ENCODE measurements at regions not wholly inside any gene's neighbourhood (a gene's known extent, or its start where the extent isn't known, plus 50 kb on each side); places are given as distances from the start of the nearest gene placed in this dataset.
A peak's percentile ranks its signal among the peaks of the same experiment; 100 is the strongest.
"Not testable (repeated sequence)": the region's sequence is repeated elsewhere in the genome, so short reads cannot be mapped to it uniquely, and the experiment has no call there.

DNA sequence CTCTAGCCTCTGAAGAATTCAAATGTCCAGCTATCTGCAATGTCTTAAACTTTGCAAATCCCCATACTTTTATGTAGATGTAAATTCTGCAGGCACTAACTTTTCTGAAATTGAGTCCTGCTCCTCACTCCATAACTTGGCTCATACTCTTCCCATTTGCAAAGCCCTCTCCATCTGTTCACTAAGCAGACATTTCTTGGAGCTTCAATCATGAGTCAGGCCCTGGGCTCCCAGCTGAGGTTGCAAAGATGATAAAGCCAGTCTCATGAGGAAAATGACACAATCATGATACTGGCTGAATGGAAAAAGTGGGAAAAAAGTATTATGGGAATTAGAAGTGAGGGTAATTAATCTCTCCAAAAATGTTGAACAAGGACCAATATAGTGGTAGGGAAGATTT lies 507.6 kb downstream of the NR2F2 start:
- DNase-seq: no peak

DNA sequence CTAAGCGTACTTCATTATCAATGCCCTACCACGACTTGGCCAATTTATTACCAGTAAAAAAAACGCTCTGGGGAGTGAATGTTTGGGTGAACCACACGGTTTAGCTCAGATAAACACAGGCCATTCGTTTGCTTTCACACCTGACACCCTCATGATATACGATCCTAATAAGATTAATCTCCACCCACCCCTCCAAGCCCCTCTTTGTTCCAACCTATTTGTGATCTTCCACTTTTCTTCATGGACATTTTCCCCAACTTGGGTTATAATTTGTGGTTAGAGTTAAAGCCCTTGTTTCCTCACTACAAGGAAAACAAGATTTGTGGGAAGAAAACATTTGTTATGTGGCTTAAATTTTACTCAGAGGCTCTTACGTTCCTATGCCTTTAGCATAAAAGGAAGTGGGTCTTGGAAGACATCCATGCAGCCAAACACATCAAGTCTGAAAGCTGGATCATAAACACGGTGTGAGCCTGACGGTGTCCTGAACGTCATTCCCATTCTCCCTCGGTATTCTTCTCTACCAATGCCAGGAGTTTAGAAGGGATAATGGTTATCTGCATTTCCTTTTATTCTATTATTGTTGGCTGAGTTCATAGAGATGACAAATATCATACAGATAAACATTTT lies 518.9 kb downstream of the NR2F2 start:
- no peak for DNase-seq

DNA sequence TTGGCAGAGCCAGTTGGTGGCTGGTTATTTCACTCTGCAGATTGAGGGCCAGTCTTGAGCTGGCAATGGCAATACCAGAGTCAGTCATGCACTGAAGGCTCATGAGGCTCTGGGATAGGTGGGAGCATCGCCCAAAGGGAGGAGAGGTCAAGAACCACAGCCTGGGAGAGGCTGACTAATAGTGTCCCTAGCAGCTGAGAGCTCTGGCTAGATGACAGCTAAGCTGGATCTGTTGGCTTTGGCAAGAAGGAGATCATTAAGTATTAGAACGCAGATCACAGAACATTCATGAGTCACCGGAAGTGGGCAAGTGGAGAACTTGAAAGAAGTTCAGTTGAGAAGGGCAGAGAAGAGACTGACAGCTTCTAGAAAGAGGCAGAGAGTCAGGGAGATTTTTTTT lies 521.1 kb downstream of the NR2F2 start:
- no peak for DNase-seq

DNA sequence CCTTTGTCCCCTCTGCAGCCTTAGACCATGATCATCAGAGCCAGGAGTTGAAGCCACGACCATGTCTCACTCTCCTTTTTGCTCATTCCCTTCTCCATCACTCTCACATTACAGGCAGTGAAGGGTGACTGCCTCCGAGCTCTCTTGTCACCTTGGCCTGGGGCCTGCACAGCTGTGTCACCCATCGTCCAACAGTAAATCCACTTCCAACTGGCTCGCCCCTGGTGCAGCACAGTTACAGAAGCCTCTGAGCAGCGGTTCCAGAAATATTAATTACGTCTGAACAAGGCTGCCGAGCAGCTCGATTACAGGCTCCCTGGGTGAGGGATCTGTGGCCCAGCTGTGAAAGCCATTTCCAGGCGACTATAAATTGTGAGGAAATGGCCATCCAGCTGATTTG lies 528.2 kb downstream of the NR2F2 start:
- DNase-seq: no peak

DNA sequence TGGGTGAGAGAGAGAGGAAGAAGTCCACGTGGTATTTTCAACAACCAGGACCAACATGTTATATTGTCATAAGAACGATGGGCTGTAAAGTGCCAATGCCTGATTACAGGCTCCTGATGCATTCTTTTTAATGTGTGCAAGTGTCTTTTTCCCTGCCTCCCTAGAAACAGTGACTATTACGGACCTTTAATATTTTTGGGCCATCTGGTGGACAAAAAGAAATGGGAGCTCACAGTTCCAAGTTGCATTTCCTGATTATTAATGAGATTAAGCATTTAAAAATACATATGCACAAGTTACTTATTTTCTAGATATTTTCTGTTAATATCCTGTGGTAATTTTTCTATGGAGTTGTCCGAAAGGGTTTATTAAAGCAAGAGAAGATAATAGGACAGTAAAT lies 530.2 kb downstream of the NR2F2 start:
- DNase-seq: no peak

DNA sequence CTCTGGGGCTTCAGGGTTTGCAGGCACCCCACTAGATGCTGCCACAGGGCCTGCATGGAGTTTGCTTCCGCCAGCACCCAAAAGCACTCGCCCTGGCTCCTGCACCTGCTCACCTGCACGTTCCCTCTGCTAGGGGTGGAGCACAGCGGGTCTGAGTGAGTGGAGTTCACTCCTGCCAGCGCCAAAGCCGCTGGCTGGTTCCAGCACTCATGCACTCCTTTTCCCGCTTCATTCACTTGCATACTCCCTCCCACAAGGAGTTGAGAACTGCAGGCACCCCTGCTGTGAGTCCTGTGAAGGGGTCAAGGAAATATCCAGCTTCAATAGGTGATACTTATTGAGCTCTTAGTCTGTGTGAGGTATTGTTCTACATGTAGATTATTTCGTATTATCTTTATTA lies 537.5 kb downstream of the NR2F2 start:
- no peak for DNase-seq

DNA sequence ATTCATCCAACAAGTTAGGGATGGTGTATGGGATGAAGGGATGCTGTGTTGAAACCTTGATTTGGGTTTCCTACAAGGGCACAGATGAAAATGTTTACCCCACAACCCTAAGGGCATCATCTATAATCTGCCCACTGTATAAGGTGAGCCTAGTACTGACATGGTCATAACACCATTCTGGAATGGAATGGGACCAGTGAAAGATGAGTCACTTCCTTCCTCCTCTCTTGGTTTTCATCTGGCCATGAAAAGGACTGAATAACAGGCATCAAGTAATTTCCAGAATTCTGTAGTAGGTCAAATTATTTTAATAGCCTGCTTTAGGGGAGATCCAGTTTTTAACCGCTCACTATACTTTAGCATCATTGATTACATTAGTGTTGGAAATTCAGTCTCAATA lies 538.6 kb downstream of the NR2F2 start:
- no peak for DNase-seq

DNA sequence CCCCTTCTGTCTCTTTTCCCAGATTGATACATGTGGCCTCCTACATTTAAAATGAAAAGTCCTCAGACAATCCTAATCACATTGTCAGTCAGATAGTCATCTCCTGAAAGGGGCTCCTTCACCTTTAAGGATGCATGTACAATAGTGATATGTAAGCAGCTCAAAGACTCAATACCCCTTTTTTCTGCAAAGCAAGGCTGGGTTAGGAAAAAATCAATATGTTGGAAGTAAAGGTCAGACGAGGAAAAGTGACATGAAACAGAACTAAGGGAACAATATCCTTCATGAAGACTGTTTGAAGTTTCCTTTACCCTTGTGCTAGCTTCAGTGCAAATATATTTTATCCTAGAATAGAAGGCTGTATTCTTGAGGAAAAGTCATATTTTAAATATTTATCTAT lies 539.3 kb downstream of the NR2F2 start:
- no peak for DNase-seq

DNA sequence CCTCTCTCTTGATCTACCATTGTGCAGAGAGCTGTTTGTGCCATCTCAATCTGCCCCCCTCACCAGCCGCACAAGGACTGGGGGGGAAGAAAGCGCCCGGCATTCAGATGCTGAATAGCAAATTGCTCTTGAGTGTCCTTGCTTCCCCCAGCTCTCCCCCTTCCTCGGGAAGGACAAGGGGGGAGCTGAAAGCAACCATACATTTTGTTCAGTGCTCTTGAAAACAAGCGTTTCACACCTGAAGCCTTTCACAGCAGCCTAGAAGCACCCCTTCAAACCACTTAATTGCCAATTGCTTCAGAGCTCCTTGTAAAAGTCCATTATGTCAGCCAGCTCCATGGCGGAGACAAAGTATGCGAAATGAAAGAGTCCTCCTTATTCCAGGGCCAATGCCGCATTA lies 540.1 kb downstream of the NR2F2 start:
- DNase-seq: no peak

DNA sequence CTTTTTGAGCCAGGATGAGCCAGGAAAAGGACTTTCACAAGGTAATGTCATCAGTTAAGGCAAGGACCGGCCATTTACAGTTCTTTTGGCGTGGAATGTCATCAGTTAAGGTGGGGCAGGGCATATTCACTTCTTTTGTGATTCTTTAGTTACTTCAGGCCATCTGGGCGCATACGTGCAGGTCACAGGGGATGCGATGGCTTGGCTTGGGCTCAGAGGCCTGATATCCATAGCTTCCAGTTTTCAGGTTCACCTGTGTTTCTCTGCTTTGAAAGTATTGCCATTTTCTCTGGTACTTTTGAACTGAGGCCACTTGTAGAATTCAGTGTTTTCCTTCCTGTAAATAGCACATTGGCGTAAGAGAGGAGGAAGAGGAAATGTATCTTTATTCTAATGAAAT lies 546.9 kb downstream of the NR2F2 start:
- not testable (repeated sequence) for DNase-seq

DNA sequence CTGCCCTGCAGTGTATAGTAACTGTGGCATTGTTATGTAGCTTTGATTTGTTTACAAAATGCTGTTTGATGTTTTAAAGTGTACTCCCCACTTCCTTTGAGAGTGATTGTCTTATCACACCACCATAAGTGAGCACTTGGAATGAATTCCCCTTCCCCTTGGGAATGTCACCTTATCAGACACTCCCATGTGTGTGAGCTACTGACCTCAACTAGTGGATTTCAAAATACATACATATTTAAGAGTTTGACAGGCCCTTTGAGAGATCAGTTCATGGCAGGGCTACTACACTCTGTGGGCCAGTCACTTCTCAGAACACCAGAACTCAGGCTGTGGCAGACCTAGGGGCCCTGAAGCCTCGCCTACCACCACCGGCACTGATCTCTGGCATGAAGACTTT lies 547.6 kb downstream of the NR2F2 start:
- DNase-seq: no peak

DNA sequence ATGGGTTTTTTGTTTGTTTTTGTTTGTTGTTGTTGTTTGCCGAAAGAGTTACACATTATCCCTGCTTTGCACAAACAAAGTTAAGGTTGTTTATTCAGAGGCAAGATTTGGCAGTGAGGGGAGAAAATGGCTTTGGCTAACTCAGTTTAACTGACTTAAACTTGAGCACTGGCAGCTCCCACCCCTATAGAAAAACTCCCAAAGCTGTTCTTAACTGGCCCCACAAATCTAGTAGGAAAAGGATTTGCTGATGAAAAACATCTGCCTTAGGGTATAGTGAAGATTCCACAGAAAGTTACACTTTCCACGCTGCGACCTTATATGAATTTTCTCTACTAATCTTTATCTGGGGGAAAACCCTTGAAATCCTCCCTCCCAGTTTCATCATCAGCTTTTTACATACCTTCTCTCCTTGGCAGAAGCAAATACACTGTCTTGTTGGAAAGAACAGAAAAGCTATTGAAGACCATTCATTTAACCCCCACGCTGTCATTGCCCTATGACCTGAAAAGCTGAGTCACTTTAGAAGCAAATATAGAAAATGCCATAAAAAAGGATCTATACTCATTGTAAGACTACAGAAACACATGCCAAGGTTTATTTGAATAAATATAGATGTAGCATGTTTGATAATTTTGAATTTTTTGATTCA lies 551.7 kb downstream of the NR2F2 start:
- DNase-seq: no peak

DNA sequence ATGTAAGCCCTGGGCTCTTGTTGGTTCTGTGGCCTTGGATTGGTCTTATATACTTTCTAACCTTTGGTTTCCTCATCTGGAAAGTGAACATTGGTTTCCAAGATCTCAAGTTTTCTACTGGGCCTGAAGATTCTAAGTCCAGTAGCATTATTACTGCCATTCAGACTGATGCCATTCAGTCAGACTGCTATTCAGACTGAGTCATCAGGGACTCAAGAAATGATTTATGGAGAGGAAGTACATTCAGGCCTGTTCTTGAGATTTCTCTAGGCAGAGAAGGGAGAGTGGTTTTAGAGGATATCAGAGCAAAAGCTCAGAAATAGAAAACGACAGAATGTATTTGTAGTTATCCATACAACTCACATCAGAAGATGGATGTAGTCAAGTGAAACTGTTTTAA lies 557.2 kb downstream of the NR2F2 start:
- DNase-seq: no peak

DNA sequence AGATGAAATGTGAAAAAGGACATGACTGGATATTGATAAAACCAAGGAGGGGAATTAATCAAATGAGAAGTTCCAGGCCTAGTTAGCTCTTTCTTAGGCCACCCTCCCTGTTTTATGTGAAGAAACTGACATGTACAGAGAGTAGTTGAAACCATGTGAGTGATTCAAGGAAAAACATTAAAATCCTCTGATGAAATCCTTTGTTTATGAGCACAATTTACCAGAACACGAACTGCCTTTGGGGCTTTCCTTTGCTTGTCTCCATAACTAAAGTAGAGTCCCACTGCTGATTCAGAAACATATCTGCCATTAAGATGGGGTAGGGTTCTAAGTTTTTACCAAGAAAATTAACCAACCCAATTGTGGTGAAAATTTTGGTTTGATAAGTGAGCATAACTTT lies 558.3 kb downstream of the NR2F2 start:
- DNase-seq: no peak

DNA sequence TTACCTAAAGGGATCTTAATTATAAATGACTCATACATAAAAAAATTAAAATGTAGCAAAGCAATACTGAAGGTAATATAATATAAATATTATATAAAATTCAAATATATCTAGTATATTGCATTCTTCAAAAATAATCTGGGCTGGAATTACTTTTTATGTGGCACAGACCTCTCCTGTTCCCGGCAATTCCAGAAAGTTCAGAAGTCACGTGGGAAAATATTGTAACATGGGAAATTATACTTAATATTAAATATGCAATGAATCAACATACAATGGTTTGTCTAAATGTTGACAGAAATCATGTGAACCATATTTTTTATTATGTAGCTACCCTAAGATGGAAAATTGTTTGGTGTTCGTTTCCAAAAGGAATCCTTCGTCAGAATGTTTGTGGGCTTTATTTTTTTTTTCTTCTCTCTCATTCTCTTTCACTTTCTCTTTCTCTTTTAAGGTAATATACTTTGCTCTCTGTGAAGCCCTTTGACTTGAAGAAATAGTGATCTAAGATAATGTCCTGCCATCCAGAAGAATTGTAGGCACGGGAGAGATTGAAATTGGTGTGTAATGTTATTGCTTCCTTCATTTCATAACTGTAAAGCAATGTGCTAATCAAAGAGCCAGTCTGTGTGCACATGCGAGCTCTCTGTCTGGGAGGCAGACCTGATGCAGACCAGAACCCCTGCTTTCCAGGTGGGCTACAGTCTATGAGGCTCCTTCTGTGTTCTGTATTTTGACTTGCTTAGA lies 559.4 kb downstream of the NR2F2 start:
- DNase-seq: no peak

DNA sequence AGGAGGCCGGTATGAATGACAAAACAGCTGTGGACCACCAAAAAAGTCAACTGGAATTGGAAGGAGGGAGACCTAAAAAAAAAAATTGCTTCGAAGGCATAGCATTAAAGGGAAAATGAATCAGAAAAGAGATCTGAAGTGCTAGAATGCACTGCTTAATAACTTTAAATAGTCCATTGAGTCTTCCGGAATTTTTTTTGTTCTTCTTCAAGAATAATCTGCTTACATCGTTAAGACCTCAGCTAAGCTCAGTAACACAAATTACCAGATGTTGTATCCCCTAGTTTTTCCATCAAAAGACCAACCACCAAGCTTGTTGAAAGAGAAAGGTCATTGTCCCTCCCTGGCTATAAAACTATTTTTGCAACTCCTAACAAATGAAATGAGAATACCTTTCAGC lies 560.5 kb downstream of the NR2F2 start:
- no peak for DNase-seq

DNA sequence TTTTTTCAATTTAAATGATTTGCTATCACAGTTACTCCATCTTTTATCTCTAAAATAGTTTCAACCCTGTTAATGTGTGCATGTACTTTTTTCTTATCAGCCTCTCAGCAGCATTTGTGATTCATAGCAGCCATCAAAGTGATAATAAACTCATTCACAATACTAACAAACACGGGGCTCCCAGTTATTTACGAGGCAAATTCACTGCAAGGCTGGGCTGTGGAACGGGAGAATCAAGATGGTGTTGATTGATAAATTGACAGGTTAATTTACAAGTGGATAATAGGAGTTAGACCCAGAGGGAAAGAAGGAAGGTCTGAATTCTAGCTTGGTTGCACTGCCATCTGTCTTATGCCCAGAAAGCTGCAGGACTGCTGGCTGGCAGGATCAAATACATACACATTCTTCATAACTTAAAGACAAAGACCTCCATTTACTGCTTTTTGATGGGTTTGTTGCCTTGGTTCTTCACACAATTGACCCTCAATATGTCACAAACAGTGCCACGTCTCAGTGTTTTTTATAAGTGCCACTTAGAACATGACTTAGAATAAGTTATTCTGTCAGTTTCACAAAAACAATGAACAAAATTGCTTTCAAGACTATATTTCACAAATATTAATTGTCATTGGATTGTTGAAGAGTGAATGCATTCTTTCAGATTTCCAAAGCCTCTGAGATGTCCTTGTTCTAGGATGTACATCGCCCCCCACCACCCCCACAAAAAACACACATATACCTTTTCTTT lies 562.8 kb downstream of the NR2F2 start:
- peak; percentile 37 for DNase-seq

DNA sequence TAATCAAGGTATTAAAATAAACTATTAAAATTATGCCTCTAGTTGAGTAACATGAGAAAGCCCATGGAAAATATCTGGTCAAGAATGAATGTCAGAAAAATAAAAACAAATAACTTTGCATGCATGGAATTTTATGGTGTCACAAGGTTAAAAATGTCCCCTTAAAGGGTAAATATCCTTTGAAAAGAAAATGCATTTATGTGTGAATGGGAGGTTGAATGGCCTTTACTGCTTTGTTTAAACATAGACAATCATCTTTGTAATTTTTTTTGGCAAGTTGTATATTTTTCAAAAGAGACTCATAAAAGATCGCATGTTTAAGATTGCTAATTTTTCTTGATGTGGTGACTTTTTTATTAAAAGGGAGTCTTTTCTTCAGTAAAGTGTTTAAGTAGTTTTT lies 564.2 kb downstream of the NR2F2 start:
- DNase-seq: no peak

DNA sequence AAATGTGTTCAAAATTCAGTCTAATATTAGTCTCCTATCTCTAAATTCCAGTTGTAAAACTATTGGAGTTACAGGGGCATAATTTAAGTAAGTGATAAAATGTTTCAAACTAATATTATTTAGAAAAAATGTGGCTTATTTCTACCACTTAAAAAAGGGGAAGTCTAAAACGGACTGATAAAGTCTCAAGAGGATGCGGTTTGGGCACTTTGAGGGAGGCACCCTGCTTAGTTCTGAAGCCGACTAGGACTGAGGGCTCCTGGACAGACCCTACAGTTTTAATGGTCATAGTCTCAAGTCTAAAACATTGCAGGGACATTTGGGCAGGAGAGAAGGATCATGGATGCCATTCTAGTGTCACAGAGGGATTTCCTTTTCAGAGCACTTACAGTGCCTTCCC lies 566.3 kb downstream of the NR2F2 start:
- DNase-seq: no peak

DNA sequence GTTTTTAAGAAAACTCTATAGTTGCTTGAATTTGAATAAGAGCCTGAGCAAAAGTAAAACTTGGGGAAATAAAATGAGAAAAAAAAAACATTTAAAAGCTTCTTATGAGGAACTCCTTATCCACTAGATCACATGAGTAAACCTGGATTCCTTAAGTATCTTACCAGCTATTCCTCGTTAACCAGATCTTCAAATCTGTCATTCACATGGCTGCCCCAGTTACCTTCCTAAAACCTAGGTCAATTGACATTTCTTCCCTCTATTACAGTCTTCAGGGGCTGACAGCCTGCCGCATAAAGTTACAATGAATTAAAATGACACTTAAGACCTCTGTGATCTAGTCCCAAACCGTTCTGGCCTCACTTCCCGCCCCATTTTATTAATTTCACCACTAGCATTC lies 583.6 kb downstream of the NR2F2 start:
- DNase-seq: no peak

DNA sequence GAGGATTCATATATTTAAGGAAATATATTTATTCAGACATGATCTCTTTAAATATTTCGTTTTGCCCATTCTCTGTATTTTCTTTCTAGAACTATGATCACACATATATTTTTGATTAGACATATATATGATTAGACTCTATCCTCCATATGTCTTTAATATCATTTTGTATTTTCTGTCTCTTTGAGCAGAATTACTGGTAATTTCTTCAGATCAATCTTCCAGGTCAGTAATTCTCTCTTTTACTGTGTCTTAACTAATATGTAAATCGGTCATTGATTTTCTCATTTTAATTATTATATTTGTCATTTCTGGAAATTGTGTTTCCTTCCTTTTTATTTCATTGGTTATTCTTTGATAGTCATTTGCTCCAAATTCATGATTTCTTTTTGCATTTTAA lies 586.2 kb downstream of the NR2F2 start:
- no peak for DNase-seq

DNA sequence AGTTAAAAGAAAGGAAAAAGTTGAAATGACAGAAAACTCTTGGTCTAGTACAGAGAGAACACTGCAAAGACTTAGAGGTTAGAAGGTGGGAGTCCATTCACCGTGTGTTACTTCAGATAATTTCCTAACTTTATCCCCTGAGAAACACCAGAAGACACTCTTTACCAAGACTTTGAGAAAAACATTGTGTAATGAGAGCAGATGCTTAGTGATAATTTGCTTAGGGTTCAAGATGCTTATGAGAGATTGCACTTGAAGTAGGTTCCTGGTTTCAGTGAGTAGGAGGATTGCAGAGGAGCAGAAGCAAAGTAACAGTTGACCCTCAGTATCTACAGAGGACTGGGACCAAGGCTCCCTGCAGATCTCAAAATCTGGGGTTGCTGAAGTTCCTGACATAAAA lies 594.1 kb downstream of the NR2F2 start:
- DNase-seq: no peak

DNA sequence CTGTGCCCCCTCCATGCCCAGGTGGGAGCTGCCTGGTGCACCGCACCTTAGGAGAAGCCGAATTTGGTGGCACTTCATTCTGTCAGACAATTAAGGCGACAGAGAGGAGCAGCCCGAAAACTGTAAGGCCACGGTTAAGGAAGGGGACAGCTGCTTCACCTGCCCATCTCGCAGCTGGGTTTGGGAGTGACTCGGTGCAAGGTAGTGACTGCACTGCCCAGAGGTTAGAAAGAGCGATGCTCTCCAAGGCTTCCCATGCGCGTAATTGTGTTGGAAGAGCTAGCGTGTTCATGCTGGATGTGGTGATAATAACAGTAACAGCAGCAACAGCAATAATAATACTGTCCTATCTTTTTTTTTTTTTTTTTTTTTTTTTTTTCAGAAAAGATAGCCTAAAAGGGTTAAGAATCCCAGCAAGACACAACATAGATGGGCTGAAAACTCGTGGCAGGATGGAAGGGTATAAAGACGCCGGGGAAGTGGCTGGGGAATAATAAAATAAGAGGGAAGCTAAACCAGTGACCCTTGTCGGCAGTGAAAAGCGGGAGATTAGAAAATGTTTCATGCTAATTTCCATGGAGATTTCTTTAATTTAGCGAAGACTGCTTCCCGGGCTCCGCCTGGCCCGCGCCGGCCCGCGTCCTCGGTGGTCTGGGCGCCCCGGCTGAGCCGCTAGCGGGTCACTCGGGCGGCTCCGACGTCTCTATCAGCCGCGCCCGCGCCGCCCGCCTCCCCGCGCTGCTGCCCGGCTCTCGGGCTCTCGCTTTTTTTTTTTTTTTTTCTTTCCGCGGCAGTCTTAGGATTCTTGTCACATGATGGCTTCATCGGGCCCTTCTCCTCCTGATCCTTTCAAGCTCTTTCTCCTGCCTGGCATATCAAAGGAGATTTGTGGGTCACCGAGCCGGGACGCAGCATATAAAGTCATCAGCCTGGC lies 617.1 kb downstream of the NR2F2 start:
- peak; percentile 51 for DNase-seq

Data from NCI-H524 treated with DMSO at 0.1 percent for 48 hours (cell line).